OCI-LY3 (cell line): ENCODE measurements at regions not wholly inside any gene's neighbourhood (a gene's known extent, or its start where the extent isn't known, plus 50 kb on each side); places are given as distances from the start of the nearest gene placed in this dataset.

Experiments
- H2AFZ ChIP-seq: fragments of 200-600, 300-600 bp; shearing (Covaris generic); 2 replicates; pipeline ENCODE4 v1.6.0; 2014; ENCODE audit warnings: antibody characterized with exemption, low read depth, low read length
- H3K27ac ChIP-seq: fragments of 200-600, 300-600 bp; sonication (generic); 2 replicates; pipeline ENCODE4 v1.5.1; 2014; ENCODE audit warnings: mild to moderate bottlenecking, low read length, moderate library complexity, mixed read lengths
- H3K27me3 ChIP-seq: fragments of 200-600, 300-600 bp; sonication (generic); 2 replicates; pipeline ENCODE4 v1.6.1; 2014; ENCODE audit warnings: low read depth, low read length, mixed read lengths
- H3K36me3 ChIP-seq: fragments of 200-600, 300-600 bp; sonication (generic); replicated peaks from 2 replicates; pipeline ENCODE3; 2014; ENCODE audit warnings: low read depth, low read length, mixed read lengths
- H3K4me1 ChIP-seq: fragments of 300-600, 200-600 bp; sonication (generic); 2 replicates; pipeline ENCODE4 v1.6.1; 2014; ENCODE audit warnings: low read length, mixed read lengths
- H3K4me2 ChIP-seq: fragments of 200-600, 300-600 bp; sonication (generic); 2 replicates; pipeline ENCODE4 v1.6.1; 2014; ENCODE audit warnings: low read length, mixed read lengths
- H3K4me3 ChIP-seq: fragments of 300-600, 200-600 bp; sonication (generic); 2 replicates; pipeline ENCODE4 v1.5.1; 2014; ENCODE audit warnings: antibody characterized with exemption, mild to moderate bottlenecking, low read length, moderate library complexity
- H3K79me2 ChIP-seq: fragments of 300-600, 200-600 bp; shearing (Covaris generic); 2 replicates; pipeline ENCODE4 v1.6.1; 2014; ENCODE audit warnings: mild to moderate bottlenecking, low read length, mixed read lengths
- H3K9ac ChIP-seq: fragments of 300-600, 200-600 bp; shearing (Covaris generic); 2 replicates; pipeline ENCODE4 v1.6.0; 2014; ENCODE audit warnings: mild to moderate bottlenecking, low read length, moderate library complexity
- H3K9me3 ChIP-seq: fragments of 200-600, 300-600 bp; shearing (Covaris generic); 2 replicates; pipeline ENCODE4 v1.6.1; 2014; ENCODE audit warnings: low read length, mixed read lengths; ENCODE audit not compliant: insufficient read depth
- H4K20me1 ChIP-seq: fragments of 200-600, 300-600 bp; sonication (generic); 2 replicates; pipeline ENCODE4 v1.6.1; 2016; ENCODE audit warnings: low read length, mixed read lengths; ENCODE audit not compliant: insufficient read depth
- EZH2phosphoT487 ChIP-seq: fragments of 200-600 bp; shearing (Covaris generic); IDR thresholded peaks from 2 replicates; pipeline ENCODE4 v1.6.1; 2018; ENCODE audit warnings: antibody characterized with exemption, mixed run types, low read depth
- TF ChIP-seq, protein P1 (sequence below): fragments of 200-600, 300-600 bp; sonication (generic); IDR thresholded peaks from 2 replicates; pipeline ENCODE4 v1.5.1; 2014; ENCODE audit warnings: antibody characterized with exemption, low read length, low read depth

GRCh38 chr2:120473522-120474271 is 127.8 kb downstream of the INHBB start:
- Histone ChIP-seq H2AFZ (no peak overlapping the region), H3K4me1 (no peaks in the 10 kb centered on the region), H3K27me3 (no peaks in the 10 kb centered on the region; the same call in 1 of the 2 replicates), H3K9me3 (no peaks in the 10 kb centered on the region), H3K36me3 (no peaks in the 10 kb centered on the region), H3K9ac (no peak overlapping the region), H3K27ac (no peak overlapping the region), H4K20me1 (no peaks in the 10 kb centered on the region), H3K4me2 (no peak overlapping the region), H3K79me2 (no peaks in the 10 kb centered on the region), H3K4me3 (no peak overlapping the region)
- TF ChIP-seq, protein P1, sequence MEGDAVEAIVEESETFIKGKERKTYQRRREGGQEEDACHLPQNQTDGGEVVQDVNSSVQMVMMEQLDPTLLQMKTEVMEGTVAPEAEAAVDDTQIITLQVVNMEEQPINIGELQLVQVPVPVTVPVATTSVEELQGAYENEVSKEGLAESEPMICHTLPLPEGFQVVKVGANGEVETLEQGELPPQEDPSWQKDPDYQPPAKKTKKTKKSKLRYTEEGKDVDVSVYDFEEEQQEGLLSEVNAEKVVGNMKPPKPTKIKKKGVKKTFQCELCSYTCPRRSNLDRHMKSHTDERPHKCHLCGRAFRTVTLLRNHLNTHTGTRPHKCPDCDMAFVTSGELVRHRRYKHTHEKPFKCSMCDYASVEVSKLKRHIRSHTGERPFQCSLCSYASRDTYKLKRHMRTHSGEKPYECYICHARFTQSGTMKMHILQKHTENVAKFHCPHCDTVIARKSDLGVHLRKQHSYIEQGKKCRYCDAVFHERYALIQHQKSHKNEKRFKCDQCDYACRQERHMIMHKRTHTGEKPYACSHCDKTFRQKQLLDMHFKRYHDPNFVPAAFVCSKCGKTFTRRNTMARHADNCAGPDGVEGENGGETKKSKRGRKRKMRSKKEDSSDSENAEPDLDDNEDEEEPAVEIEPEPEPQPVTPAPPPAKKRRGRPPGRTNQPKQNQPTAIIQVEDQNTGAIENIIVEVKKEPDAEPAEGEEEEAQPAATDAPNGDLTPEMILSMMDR, result no peak
- no peak for TF ChIP-seq EZH2phosphoT487

GRCh38 chr2:120474486-120474885 is 128.6 kb downstream of the INHBB start:
- Histone ChIP-seq H3K36me3 (no peaks in the 10 kb centered on the region), H3K9ac (no peak overlapping the region), H3K9me3 (no peaks in the 10 kb centered on the region), H3K27me3 (no peaks in the 10 kb centered on the region; the same call in 1 of the 2 replicates), H4K20me1 (no peaks in the 10 kb centered on the region), H3K4me2 (no peak overlapping the region), H2AFZ (no peak overlapping the region), H3K4me1 (no peaks in the 10 kb centered on the region), H3K27ac (no peak overlapping the region), H3K79me2 (no peaks in the 10 kb centered on the region), H3K4me3 (no peak overlapping the region)
- TF ChIP-seq, protein P1, result no peak
- no peak for TF ChIP-seq EZH2phosphoT487

DNA sequence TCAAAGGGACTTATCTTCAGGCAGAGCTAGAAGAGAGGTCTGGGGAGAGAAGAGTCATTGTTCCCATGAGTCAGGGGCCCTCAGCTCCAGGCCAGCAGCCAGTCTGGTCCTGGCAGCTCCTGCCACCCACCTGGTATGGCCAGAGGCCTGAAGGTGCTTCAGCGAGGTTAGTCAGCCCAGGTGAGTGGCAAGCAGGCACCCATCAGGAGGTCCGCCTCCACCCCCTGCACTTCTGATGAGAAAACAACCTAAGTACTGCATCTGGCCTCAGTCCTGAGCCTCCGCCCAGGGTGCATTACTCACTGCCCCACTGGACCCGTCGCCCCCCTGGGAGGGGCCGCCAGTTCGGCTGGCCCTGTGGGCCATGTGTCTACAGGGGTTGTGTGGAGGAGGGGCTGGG is 130.2 kb downstream of the INHBB start:
- H3K9ac ChIP-seq, result no peak overlapping the region
- no peaks in the 10 kb centered on the region for H3K4me1 ChIP-seq
- H3K27me3 ChIP-seq, result no peaks in the 10 kb centered on the region; the same call in 1 of the 2 replicates
- H4K20me1 ChIP-seq, result no peaks in the 10 kb centered on the region
- H3K79me2 ChIP-seq, result no peaks in the 10 kb centered on the region
- no peak overlapping the region for H3K27ac ChIP-seq
- no peak overlapping the region for H2AFZ ChIP-seq
- H3K36me3 ChIP-seq, result no peaks in the 10 kb centered on the region
- no peak overlapping the region for H3K4me2 ChIP-seq
- TF ChIP-seq EZH2phosphoT487, result no peak
- TF ChIP-seq, protein P1, result no peak
- no peaks in the 10 kb centered on the region for H3K9me3 ChIP-seq
- H3K4me3 ChIP-seq, result no peak overlapping the region

DNA sequence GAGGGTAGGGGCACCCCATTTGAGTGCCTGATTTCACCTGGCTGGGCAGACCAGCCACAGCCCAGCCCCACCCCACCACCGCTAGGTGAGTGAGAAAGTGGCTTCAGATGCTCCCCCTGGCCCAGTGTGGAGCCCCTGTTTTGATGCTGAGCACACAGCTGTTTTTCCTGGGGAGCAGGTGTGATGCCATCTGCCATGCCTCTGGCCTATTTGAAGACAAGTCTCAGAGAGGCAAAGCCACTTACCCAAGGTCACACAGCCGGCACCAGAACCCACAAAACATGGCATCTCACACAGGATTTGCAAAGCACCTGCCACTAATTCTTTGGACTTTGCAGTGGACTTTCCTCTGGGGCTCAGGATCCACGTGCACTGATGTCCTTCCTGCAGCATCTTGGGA is 131.3 kb downstream of the INHBB start:
- no peaks in the 10 kb centered on the region for H3K9me3 ChIP-seq
- no peak overlapping the region for H3K4me2 ChIP-seq
- no peaks in the 10 kb centered on the region for H4K20me1 ChIP-seq
- H3K27ac ChIP-seq, result no peak overlapping the region
- no peaks in the 10 kb centered on the region for H3K79me2 ChIP-seq
- no peak overlapping the region for H3K4me3 ChIP-seq
- H3K9ac ChIP-seq, result no peak overlapping the region
- H2AFZ ChIP-seq, result no peak overlapping the region
- H3K27me3 ChIP-seq, result no peaks in the 10 kb centered on the region
- no peaks in the 10 kb centered on the region for H3K36me3 ChIP-seq
- no peak for TF ChIP-seq EZH2phosphoT487
- TF ChIP-seq, protein P1, result no peak
- H3K4me1 ChIP-seq, result no peaks in the 10 kb centered on the region
